Thyroid gland (tissue), 4 donors: ENCODE measurements at regions not wholly inside any gene's neighbourhood (a gene's known extent, or its start where the extent isn't known, plus 50 kb on each side); places are given as distances from the start of the nearest gene placed in this dataset.

Source experiments
- POLR2A ChIP-seq, 2 donors: fragments of 450-650 bp; IDR thresholded peaks; one replicate each; pipeline ENCODE4 v1.6.1; 2017; ENCODE audit warnings: antibody characterized with exemption in 2 of 2, mild to moderate bottlenecking in 2 of 2, moderate library complexity in 1 of 2
- TF ChIP-seq, protein P1 (sequence below), 6 experiments: fragments of 200-600 bp in 3 of 6; fragments of 450-650 bp in 3 of 6; sonication (generic) in 3 of 6; IDR thresholded peaks; one replicate each; pipeline ENCODE4 v1.5.1; 2016 to 2019; ENCODE audit warnings: antibody characterized with exemption in 6 of 6, mild to moderate bottlenecking in 2 of 6, inconsistent platforms in 1 of 6, moderate library complexity in 1 of 6

DNA sequence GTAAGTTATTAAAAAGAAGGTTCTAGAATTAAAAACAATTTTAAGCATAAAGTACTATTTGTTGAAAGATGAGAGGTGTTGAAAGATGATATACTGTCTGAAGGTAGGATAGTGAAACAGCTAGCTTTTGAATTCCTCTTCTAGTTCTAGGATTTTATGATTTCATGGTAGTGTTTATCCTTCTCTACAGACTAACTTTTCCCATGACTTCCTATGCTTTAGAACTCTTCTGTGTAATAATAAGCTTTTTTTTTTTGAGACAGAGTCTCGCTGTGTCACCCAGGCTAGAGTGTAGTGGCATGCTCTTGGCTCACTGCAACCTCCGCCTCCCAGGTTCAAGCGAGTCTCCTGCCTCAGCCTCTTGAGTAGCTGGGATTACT lies 96.0 kb upstream of the NUDT6 start:
- no peak for TF ChIP-seq POLR2A (IDR thresholded peaks at IDR 0.05)
- TF ChIP-seq, protein P1, sequence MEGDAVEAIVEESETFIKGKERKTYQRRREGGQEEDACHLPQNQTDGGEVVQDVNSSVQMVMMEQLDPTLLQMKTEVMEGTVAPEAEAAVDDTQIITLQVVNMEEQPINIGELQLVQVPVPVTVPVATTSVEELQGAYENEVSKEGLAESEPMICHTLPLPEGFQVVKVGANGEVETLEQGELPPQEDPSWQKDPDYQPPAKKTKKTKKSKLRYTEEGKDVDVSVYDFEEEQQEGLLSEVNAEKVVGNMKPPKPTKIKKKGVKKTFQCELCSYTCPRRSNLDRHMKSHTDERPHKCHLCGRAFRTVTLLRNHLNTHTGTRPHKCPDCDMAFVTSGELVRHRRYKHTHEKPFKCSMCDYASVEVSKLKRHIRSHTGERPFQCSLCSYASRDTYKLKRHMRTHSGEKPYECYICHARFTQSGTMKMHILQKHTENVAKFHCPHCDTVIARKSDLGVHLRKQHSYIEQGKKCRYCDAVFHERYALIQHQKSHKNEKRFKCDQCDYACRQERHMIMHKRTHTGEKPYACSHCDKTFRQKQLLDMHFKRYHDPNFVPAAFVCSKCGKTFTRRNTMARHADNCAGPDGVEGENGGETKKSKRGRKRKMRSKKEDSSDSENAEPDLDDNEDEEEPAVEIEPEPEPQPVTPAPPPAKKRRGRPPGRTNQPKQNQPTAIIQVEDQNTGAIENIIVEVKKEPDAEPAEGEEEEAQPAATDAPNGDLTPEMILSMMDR (IDR thresholded peaks at IDR 0.05): no peak
